Endometrial microvascular endothelial cells (primary cell): ENCODE measurements at regions not wholly inside any gene's neighbourhood (a gene's known extent, or its start where the extent isn't known, plus 50 kb on each side); places are given as distances from the start of the nearest gene placed in this dataset.
"Not testable (repeated sequence)": the region's sequence is repeated elsewhere in the genome, so short reads cannot be mapped to it uniquely, and the experiment has no call there.

ENCODE experiments used
- in situ Hi-C: cut with HindIII; loops from 2 replicates; pipeline ENCODE4 v1.10.0; 2017; ENCODE audit warnings: low sequenced_read_pairs, low pct_unique_long_range_greater_than_20kb; ENCODE audit errors: inconsistent ontology term

DNA sequence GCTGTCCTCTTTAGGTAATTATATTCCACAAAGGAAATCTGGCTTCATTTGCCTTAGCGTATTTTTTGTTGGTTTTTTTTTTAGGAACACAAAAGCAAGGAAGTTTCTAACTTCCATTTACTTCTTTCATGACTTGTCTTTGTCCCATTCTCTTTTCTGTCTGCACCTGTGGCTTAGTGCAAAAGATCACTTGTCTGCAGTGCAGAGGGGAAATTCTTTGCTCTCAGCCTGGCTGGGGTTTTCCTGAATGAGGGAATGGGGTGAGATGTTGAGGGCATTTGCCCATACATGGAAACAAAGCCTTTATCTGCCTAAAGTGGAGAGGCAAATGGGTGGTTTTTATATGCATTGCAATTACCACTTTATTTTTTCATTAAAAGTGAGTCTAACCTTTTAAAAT lies 361.1 kb upstream of the IGFBP3 start:
- in situ Hi-C loops: no loop called here

DNA sequence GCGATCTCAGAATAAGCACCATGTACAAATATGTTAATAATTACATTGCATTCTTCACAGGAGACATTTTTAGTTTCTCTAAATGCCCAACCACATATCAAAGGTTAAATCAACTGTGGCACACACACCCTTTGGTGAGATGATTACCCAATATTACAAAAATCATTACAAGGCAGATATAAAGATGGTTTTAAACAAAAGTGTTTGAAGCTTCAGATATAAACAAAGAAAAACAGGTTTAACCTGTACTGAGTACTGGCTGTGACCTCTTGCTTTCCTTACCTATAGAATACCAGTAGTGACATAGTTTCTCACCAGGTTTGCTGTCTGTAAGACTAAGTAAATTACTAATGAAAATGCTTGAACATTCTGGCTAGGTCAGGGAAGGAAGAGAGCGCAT lies 360.0 kb upstream of the IGFBP3 start:
- in situ Hi-C loops: no loop called here

DNA sequence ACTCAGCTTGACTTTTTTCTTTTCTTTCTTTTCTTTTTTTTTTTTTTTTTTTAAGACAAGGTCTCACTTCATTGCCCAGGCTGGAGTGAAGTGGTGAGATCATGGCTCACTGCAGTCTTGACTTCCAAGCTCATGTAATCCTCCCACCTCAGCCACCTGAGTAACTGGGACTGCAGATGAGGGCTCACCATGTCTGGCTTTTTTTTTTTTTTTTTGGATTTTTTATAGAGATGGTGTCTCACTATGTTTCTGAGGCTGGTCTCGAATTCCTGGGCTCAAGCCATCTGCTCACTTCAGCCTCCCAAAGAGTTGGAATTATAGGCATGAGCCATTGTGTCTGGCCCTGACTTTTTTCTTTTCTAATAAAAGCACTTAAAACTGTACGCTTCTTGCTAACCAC lies 358.2 kb upstream of the IGFBP3 start:
- in situ Hi-C loops: no loop called here

DNA sequence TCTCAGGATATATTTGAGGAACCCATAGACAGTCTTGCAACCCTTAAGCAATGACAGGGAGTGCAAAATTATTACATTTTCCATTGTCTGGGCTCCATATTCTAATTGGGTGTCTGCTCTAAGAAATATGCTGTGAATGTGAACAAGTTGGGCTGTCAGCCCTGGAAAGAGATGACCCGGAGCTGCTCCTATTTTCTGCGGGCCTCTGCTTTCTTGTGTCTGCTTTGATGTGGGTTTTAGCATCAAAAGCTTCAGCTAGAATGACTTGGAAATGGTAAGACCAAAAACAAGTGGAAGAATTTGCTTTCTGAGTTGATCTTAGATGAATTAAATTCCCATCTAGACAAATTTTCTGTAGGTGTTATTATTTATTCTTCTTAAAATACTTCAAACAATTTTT lies 343.6 kb upstream of the IGFBP3 start:
- in situ Hi-C loops: no loop called here

DNA sequence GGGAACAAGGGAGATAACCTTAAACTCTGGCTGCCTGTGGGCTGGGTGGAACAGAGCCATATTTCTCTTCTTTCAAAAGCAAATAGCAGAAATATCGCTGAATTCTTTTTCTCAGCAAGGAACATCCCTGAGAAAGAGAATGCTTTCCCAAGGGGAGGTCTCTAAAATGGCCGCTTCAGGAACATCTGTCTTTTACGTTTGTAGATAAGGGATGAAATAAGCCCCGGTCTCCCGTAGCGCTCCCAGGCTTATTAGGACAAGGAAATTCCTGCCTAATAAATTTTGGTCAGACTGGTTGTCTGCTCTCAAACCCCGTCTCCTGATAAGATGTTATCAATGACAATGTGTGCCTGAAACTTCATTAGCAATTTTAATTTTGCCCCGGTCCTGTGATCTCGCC lies 340.6 kb upstream of the IGFBP3 start:
- in situ Hi-C loops: not testable (repeated sequence)

DNA sequence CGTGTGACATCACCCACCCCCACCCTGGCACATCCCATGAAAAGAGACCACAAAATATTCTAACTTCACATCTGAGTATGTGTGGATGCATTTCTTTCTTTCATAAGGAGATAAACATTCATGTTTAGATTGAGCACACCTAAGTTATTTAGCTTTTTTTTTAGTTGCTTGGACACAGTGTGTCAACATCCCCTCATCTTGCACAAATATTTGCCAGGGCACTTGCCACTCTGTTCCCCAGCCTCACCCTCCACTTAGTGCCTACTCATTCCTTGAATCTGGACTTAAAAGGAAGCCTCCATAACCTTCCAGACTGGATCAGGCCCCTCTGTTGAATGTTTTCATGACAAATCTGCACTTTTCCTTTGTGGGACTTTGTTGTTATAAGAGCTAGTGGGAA lies 338.9 kb upstream of the IGFBP3 start:
- in situ Hi-C loops: no loop called here

DNA sequence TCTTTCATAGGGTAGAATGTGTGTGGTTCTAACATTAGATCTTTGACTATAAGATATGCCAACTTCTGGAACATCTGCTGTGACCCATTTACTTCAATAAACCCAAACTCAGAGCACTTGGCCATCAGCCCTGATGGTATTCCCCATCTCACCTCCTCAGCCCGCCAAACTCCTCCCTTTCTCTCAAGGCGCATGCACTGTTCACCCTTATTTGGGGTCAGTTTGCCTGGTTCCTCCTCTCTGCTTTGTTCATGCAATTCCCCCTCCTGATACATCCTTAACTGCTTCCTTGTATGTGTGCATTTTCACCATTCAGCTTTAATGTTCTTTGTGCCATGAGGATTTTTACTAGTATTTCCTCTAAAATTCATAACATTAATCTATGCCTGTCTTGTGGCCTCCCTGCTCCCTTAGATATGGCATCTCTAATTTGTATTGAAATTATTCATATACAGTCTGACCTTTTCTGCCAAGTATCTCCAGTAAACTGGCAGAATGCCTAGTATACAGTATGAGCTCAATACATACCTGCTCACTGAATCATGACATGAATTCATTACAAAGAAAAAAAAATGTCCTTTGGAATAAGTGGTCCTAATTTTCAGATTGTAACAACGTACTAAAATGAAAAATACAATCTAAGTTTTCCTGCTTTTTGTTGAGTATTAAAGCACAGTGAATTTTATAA lies 336.8 kb upstream of the IGFBP3 start:
- in situ Hi-C loops: no loop called here

DNA sequence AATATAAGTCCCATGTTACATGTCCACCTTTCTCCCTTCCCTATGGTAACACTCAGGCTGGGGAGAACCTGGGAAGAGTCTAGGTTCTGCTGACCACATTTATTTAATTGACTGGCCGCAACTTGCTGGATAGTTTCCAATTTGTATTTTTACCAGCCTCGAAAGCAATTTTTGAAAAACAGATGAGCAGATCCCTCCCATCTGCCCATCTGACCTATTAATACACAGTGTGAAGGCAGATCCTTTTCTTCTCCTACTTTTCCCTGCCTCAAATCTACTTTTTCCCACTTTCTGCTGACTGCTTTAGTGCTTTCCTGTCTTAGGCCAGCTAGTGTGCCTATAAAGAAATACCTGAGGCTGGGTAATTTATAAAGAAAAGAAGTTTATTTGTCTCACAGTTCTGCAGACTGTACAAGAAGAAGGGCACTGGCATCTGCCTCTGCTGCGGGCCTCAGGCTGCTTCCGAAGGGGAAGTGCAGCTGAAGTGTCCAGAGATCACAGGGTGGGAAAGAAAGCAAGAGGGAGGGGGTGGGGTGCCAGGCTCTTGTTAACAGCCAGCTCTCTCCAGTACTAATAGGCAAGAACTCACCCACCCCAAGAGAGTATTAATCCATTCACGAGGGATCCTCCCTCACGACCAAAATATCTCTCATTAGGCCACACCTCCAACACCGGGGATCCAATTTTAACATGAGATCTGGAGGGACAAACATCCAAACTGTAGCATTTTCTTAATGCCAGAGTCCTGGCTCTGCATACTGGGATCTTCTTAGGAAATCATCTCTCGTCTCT lies 336.0 kb upstream of the IGFBP3 start:
- in situ Hi-C loops: no loop called here

DNA sequence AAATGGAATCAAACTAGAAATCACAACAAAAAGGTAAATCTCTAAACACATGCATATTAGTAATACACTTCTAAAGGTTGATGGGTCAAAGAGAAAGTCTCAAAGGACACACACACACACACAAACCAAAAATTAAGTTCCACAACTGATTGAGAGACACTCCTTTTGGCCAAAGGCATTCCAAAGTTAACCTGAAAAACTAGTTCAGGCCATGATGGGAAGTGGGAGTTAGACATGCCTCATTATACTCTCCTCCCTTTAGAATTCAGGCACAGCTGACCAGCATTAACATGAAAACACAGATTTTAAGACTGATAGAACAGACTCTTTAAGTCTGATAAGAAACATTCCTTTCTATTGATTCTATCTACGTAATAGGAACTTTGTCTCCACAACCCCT lies 332.4 kb upstream of the IGFBP3 start:
- in situ Hi-C loops: no loop called here

DNA sequence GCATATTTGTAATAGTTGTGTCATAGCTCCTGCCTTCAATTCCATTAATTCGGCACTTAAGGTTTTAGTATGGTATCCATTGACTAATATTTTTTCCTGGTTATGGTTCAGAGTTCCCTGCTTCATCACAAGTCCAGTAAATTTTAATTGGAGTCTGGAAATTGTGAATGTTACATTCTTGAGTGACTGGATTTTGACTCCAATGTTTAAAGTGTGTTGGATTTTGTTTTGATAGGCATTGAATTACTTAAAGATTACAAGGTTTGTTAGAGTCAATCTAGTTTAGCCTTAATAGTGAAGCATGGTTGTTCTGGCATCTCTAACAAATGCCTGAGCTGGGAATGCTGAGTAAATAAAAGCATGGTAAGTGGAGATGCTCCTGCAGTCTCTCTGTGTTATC lies 326.6 kb upstream of the IGFBP3 start:
- in situ Hi-C loops: no loop called here

DNA sequence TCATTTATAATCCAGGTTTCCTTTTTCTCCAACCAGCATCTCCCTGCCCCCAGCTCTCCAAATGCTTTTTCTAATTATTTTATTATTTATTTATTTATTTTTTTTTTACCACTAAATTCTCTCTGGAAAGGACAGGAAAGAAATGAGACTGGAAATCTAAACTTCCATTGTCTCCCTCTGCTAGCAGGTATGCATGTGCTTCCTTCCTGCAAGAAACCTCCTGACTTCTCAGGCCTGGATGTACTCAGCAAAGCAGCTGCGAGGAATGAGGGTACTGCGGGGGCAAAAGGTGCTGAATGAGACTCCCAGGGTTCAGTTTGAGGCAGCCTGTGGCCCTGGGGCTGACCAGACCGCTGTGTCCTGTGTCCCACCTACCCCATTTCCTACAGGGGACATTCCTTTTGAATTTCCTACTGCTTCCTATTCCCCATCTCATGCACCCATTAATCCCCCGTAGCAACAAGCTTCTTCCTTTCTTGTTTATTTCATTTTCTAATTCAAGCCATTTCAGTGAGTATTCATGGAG lies 324.6 kb upstream of the IGFBP3 start:
- in situ Hi-C loops: no loop called here

DNA sequence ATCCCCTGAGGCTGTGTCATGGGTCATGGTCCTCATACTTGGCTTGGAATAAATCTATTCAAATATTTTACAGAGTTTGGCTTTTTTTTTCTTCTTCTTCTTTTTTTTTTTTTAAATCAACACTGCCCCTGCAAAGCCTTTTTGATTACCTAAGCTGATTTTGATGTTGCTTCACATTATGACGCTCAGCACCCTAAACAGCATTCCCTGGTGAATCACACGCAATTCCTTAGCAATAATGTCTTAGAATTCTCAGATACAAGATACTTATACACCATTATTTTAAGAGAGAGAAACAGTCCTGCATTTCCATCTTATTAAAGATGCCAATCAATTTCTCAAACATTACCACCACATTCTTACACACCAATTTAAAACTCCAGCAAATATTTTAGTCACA lies 323.7 kb upstream of the IGFBP3 start:
- in situ Hi-C loops: no loop called here

DNA sequence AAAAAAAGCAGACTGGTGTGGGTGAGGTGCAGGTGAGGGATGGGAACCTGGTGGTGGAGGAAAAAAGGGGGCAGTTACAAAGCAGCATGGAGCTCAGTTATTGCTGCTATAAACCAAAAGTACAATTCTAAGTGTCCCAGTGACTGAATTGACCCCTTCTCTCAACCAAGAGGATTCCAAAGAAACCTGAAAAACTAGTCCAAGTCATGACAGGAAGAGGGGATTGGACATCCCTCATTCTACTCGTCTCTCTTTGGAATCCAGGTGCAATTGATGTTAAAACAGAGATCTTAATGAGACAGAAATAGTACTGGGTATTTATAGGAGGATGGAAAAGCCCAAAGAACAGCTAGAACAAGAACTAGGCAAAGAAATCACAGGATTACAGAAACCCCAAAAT lies 322.3 kb upstream of the IGFBP3 start:
- in situ Hi-C loops: no loop called here

DNA sequence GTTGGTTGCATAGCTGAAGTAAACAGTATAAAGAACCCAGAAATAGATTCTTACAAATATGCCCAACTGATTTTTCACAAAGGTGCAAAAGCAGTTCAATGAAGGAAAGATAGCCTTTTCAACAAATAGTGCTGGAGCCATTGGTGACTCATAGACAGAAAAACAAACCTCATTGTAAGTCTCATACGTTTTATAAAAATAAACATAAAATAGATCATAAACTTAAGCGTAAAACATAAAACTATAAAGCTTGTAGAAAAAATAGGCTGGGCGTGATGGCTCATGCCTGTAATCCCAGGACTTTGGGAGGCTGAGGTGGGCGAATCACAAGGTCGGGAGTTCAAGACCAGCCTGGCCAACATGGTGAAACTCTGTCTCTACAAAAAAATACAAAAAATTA lies 318.8 kb upstream of the IGFBP3 start:
- in situ Hi-C loops: no loop called here

DNA sequence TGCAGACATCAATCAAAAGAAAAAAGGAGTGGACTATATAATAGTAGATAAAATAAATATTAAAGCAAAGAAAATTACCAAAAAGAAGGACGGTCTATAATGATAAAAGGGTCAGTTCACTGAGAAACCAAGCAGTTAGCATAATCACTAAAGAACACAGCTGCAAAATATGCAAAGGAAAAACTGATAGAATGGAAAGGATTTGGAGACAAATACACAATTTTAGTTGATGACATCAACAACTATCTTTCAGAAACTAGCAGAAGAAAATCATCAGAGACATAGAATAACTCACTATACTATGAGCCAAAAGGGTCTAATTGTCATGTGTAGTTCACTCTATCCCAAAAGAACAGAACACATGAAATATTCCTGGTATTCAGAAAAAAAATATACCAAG lies 316.4 kb upstream of the IGFBP3 start:
- in situ Hi-C loops: no loop called here

DNA sequence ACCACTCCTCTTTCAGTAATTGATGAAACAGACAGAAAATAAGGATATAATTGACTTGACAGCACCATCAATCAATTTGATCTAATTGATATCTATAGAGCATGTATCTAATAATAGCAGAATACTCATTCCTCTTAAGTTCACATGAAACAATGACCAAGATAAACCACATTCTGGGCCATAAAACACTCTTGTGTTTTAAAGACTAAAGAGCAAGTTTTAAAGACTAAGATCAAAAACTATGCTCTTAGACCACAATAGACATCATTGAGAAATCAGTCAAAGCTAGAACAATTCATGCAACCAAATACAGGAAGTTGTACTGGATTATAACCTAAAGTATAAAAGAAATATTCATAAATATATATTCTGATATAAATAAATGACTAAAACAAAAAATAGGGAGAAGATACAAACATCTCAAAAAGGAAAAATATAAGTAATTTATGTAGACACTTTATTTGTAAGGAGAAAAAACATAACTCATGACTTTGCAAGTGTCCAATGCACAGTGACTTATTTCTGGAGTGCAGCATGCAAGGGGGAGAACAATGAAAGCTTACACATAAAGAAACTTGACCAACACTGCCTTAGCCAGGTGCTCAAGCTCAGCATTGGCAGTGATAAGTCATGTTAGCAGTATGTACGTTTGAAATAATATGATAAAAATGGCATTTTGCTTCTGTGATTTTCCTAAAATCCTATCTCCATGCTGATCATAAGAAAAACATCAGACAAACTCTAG lies 312.7 kb upstream of the IGFBP3 start:
- in situ Hi-C loops: no loop called here

DNA sequence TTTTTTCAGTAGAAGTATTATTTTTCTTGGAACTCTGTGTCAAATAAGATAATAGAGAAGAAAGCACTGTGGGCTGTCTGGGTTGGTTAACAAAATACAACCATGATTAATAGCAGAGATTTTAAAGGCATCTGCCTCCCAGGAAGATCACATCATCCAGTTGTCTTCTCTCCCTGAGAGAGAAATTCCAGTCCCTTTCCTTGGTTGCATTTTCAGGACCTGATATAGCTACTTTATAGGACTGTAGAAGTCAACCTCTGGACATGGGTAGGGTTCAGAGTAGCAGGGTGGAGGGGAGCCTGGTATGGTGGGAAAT lies 309.9 kb upstream of the IGFBP3 start:
- in situ Hi-C loops: no loop called here

DNA sequence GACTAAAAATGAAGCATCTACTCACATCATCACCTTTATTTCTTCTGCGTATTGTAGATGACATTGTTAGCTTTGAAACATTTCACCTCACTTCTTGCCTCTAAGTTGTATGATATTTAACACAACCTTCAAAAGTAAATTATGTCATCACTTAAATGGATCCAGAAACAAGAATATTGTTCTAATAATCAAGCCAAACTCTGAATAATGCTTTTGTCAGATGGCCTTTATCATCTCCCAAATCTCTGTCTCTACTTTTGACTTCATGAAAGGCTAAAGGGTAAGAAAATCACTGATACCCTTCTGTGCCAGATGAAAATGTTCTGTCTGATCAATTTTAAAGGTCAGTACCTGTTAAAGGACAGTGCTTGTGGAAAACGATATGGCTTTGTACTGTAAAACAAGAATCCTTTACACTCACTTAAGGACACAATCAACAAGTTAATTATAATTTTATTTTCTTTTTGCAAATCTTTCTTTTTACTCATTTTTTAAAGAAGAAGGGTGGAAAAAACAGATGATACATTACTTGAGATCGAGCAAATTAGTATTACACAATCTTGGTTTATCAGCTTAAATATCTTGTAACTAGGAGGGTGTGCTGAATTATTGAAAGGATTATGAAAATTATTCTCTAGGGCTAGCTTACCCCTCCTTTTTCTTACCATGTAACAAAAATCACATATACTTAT lies 309.4 kb upstream of the IGFBP3 start:
- in situ Hi-C loops: no loop called here

DNA sequence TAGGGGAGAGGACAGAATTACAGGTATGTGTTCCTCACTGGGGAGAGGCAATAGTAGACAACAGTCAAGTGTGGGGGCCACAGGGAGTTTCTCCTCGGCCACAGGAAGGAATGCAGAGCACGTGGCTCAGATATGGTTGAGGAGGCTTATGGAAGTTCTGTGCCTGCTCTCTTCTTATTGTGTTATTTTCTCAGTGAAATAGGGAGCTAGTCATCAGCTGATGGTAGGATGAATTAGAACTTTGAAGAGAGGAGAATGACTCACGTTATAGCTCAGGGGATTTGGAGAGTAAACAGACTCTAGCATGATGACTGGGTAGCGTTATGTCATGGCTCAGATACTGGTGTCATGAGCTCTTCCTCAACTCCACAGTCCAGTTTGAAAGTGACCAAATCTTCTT lies 308.3 kb upstream of the IGFBP3 start:
- in situ Hi-C loops: no loop called here
